ENCODE measurements at regions not wholly inside any gene's neighbourhood (a gene's known extent, or its start where the extent isn't known, plus 50 kb on each side); places are given as distances from the start of the nearest gene placed in this dataset.
A peak's percentile ranks its signal among the peaks of the same experiment; 100 is the strongest.
"Not testable (repeated sequence)": the region's sequence is repeated elsewhere in the genome, so short reads cannot be mapped to it uniquely, and the experiment has no call there.

- peak; percentile 75 for TF ChIP-seq CTCF (IDR thresholded peaks at IDR 0.05; ENCODE audit: insufficient read depth, low read depth, low read length)
- peak; percentile 61 for DNase-seq (ENCODE audit: low read depth)
- no peak overlapping the region for H3K4me3 ChIP-seq (ENCODE audit: low read depth, low read length)
Measured at GRCh38 chr4:137819964-137820383, 287.7 kb upstream of the PCDH18 start.

DNA sequence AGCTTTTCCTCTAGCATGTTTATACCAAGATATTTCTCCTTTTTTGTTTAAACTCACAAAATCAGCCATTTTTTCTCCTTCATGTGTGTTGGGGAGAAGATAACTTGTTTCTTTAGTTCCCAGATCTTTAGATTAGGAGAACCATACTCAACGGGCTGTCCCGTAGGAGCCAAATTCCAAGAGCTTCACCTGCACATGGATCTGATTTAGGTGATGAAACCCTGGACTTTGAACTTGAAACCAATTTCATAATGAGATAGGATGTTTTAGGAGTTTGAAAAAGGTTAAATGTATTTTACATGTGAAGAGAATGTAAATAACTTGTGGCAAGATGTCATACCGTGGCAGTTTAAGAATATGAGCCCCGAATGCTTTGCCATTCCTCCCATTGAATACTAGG is 280.0 kb upstream of the PCDH18 start:
- no peak for TF ChIP-seq CTCF (IDR thresholded peaks at IDR 0.05; ENCODE audit: insufficient read depth, low read depth, low read length)
- no peak for DNase-seq (ENCODE audit: low read depth)
- no peak overlapping the region for H3K4me3 ChIP-seq (ENCODE audit: low read depth, low read length)

DNA sequence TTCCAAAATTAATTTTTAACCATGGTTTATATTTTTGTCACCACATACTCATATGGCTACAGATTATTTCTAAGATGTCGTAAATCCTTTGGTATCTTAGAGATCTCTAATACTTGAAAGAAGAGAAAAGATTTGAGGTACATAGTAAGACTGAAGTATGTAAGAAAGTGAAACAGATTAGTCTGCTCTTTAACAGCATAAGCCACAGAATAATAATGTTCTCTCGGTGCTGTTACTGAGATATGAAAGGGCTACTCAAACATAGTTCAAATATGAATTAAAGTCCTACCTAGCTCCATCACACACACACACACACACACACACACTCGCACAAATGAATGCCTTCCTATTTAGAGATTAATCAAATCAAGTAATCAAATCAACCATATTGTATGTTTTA is 274.1 kb upstream of the PCDH18 start:
- no peak for TF ChIP-seq CTCF (IDR thresholded peaks at IDR 0.05; ENCODE audit: insufficient read depth, low read depth, low read length)
- no peak for DNase-seq (ENCODE audit: low read depth)
- H3K4me3 ChIP-seq (ENCODE audit: low read depth, low read length) = no peak overlapping the region

- DNase-seq (ENCODE audit: low read depth) = no peak
- no peak for TF ChIP-seq CTCF (IDR thresholded peaks at IDR 0.05; ENCODE audit: insufficient read depth, low read depth, low read length)
- H3K4me3 ChIP-seq (ENCODE audit: low read depth, low read length) = no peak overlapping the region
Measured at GRCh38 chr4:137804906-137805495, 272.7 kb upstream of the PCDH18 start.

DNA sequence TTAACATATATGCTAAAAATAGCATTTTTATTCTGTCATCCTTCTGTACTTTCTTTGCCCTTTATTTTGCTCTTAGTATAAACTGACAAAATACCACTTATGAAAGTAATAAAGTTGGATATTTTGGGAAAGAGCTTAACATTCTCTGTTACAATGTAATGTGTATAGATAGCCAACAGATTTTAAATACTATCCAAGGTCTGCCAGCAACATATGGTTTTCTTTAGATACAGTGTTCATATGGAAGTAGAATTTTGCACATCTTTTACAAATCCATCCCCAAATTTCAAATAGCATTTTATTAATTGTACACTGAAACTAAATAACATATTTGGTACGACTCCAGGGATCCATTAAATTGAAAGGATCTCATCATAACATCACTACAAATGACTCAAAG is 268.6 kb upstream of the PCDH18 start:
- no peak for TF ChIP-seq CTCF (IDR thresholded peaks at IDR 0.05; ENCODE audit: insufficient read depth, low read depth, low read length)
- no peak for DNase-seq (ENCODE audit: low read depth)
- H3K4me3 ChIP-seq (ENCODE audit: low read depth, low read length) = no peak overlapping the region

DNA sequence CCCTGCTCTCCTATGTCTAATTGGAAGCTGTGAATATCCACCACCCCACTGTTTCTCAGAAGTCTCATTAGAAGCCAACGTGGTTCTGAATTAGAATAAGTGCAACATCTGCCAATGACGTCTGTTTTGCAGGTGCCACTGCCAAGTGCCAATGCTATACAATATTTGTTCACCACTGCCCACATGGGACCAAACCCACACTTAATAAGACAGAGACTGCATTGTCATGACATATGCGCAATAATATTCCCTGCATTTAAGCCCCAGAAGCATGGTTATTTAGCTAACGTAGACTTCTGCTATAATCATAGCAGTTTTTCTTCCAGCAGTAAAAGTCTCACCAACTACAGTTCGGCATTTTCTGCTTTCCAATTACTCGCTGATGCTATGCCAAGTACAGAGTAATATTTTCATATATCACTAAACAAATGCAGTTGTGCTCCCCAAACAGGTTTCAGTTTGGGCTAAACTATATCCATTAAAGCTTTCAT is 262.5 kb upstream of the PCDH18 start:
- no peak for DNase-seq (ENCODE audit: low read depth)
- no peak overlapping the region for H3K4me3 ChIP-seq (ENCODE audit: low read depth, low read length)
- no peak for TF ChIP-seq CTCF (IDR thresholded peaks at IDR 0.05; ENCODE audit: insufficient read depth, low read depth, low read length)

GRCh38 chr4:137789263-137789662 is 257.0 kb upstream of the PCDH18 start:
- not testable (repeated sequence) for DNase-seq (ENCODE audit: low read depth); H3K4me3 ChIP-seq (ENCODE audit: low read depth, low read length)

DNA sequence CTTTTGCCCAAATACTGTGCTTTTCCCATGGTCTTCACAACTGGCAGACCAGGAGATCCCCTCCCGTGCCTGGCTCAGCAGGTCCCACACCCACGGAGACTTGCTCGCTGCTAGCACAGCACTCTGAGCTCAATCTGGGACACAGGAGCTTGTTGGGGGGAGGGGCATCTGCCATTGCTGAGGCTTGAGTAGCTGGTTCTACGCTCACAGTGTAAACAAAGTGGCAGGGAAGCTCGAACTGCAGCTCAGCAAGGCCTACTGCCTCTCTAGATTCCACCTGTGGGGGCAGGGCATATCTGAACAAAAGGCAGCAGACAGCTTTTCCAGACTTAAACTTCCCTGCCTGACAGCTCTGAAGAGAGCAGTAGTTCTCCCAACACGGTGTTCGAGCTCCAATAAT is 251.6 kb upstream of the PCDH18 start:
- DNase-seq (ENCODE audit: low read depth); H3K4me3 ChIP-seq (ENCODE audit: low read depth, low read length): not testable (repeated sequence)

Data from fibroblast of villous mesenchyme (primary cell).